GM12878 (cell line): ENCODE measurements at regions not wholly inside any gene's neighbourhood (a gene's known extent, or its start where the extent isn't known, plus 50 kb on each side); places are given as distances from the start of the nearest gene placed in this dataset.
A peak's percentile ranks its signal among the peaks of the same experiment; 100 is the strongest.

ENCODE experiments used
- BHLHE40 ChIP-seq, 2 experiments: fragments of 450-650 bp in 1 of 2; IDR thresholded peaks; 2 replicates each; pipeline ENCODE4 v1.6.1; 2011 to 2017; ENCODE audit warnings: low read depth in 2 of 2, borderline replicate concordance in 1 of 2, improper control_type of control experiment in 1 of 2, low read length in 1 of 2, mild to moderate bottlenecking in 1 of 2
- BMI1 ChIP-seq: fragments of 450-650 bp; IDR thresholded peaks from 2 replicates; pipeline ENCODE4 v1.6.1; 2016; ENCODE audit warnings: mild to moderate bottlenecking, moderate library complexity, borderline replicate concordance
- CBFB ChIP-seq: IDR thresholded peaks from 2 replicates; pipeline ENCODE4 v1.6.1; 2016; ENCODE audit warnings: antibody characterized with exemption, low read depth
- CBX5 ChIP-seq: sonication (generic); IDR thresholded peaks from 2 replicates; pipeline ENCODE4 v1.6.1; 2016; ENCODE audit warnings: low read depth, moderate library complexity, mild to moderate bottlenecking, inconsistent platforms
- EZH2 ChIP-seq: IDR thresholded peaks from 2 replicates; pipeline ENCODE4 v1.6.1; 2012; ENCODE audit warnings: low read depth, mild to moderate bottlenecking, control low read depth, inconsistent platforms, low read length, borderline replicate concordance; ENCODE audit not compliant: control insufficient read depth
- GABPA ChIP-seq: IDR thresholded peaks from 2 replicates; pipeline ENCODE4 v1.6.1; 2014; ENCODE audit warnings: antibody characterized with exemption, low read depth, mild to moderate bottlenecking, inconsistent platforms
- GATAD2B ChIP-seq: fragments of 450-650 bp; conservative IDR thresholded peaks from 2 replicates; pipeline ENCODE4 v1.6.1; 2017; ENCODE audit warnings: low read depth, mild to moderate bottlenecking, moderate library complexity
- HDAC6 ChIP-seq: fragments of 200-600 bp; sonication (generic); IDR thresholded peaks from one replicate; pipeline ENCODE4 v1.8.0; 2017; ENCODE audit warnings: antibody characterized with exemption; ENCODE audit not compliant: unreplicated experiment
- LARP7 ChIP-seq: fragments of 450-650 bp; IDR thresholded peaks from 2 replicates; pipeline ENCODE4 v1.6.1; 2017; ENCODE audit warnings: mild to moderate bottlenecking
- NBN ChIP-seq: fragments of 450-650 bp; IDR thresholded peaks from 2 replicates; pipeline ENCODE4 v1.6.1; 2016
- PAX8 ChIP-seq: fragments of 450-650 bp; IDR thresholded peaks from 2 replicates; pipeline ENCODE4 v1.6.1; 2017; ENCODE audit warnings: mild to moderate bottlenecking, moderate library complexity
- SIN3A ChIP-seq: IDR thresholded peaks from 2 replicates; pipeline ENCODE4 v1.6.1; 2012; ENCODE audit warnings: low read depth, low read length, improper control_type of control experiment
- SREBF1 ChIP-seq: IDR thresholded peaks from 2 replicates; pipeline ENCODE4 v1.6.1; 2012; ENCODE audit warnings: mild to moderate bottlenecking, low read length
- SRF ChIP-seq, 2 experiments: IDR thresholded peaks; 2 replicates each; pipeline ENCODE4 v1.6.1; 2011; ENCODE audit warnings: low read depth in 2 of 2, low read length in 2 of 2, mild to moderate bottlenecking in 1 of 2, moderate library complexity in 1 of 2
- ZSCAN29 ChIP-seq: fragments of 450-650 bp; IDR thresholded peaks from 2 replicates; pipeline ENCODE4 v1.6.1; 2017; ENCODE audit warnings: mild to moderate bottlenecking, moderate library complexity
- TF ChIP-seq, protein P1 (sequence below): fragments of 450-650 bp; IDR thresholded peaks from 2 replicates; pipeline ENCODE4 v1.6.1; 2017; ENCODE audit warnings: mild to moderate bottlenecking, low read depth, inconsistent platforms; ENCODE audit not compliant: poor library complexity, severe bottlenecking
- TF ChIP-seq, protein P2 (sequence below): IDR thresholded peaks from 2 replicates; pipeline ENCODE4 v1.6.1; 2011; ENCODE audit warnings: mild to moderate bottlenecking, low read depth, low read length, moderate library complexity; ENCODE audit not compliant: insufficient replicate concordance
- TF ChIP-seq, protein P3 (sequence below): fragments of 450-650 bp; IDR thresholded peaks from 2 replicates; pipeline ENCODE4 v1.6.1; 2016; ENCODE audit warnings: mild to moderate bottlenecking
- TF ChIP-seq, protein P4 (sequence below): fragments of 450-650 bp; IDR thresholded peaks from 2 replicates; pipeline ENCODE4 v1.6.1; 2016; ENCODE audit warnings: mild to moderate bottlenecking

DNA sequence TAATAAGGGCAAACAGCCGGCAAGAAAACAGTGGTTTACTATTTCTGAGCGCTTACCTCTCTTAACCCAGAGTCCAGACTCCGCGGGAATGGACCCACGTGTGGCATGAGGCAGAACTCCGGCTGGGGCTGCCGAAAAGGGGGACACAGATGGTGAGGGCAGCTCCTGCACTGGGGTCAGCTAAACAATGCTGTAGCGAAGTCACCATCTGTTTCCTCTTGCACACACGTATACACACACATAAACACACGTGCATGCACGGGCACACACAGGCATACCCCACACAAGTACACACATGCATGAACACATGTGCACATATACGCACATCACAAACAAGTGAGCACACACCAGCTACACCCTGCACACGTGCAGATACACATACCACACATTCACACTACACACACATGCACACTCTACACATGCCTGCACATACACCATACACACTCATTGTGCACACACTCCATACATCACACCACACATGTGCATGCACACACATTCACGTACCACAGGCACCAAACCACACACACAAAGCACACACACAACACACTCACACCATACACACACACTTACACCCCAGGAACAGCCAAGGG lies 105.9 kb upstream of the ID2 start (continued):
- TF ChIP-seq, protein P1, sequence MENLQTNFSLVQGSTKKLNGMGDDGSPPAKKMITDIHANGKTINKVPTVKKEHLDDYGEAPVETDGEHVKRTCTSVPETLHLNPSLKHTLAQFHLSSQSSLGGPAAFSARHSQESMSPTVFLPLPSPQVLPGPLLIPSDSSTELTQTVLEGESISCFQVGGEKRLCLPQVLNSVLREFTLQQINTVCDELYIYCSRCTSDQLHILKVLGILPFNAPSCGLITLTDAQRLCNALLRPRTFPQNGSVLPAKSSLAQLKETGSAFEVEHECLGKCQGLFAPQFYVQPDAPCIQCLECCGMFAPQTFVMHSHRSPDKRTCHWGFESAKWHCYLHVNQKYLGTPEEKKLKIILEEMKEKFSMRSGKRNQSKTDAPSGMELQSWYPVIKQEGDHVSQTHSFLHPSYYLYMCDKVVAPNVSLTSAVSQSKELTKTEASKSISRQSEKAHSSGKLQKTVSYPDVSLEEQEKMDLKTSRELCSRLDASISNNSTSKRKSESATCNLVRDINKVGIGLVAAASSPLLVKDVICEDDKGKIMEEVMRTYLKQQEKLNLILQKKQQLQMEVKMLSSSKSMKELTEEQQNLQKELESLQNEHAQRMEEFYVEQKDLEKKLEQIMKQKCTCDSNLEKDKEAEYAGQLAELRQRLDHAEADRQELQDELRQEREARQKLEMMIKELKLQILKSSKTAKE, result no peak
- TF ChIP-seq ZSCAN29, result no peak
- TF ChIP-seq SREBF1, result no peak
- TF ChIP-seq LARP7, result no peak
- peak; percentile 84; the same call in 1 of the 2 replicates for TF ChIP-seq PAX8
- TF ChIP-seq NBN, result peak; percentile 34; the same call in 1 of the 2 replicates
- TF ChIP-seq SRF (IDR thresholded peaks at IDR 0.05; ENCODE audit: low read depth in 2 of 2, low read length in 2 of 2), result no peak
- no peak for TF ChIP-seq BMI1
- peak; percentile 60 to 84; a peak in 2 of 4 replicates for TF ChIP-seq BHLHE40 (IDR thresholded peaks at IDR 0.05; ENCODE audit: borderline replicate concordance in 1 of 2, low read depth in 2 of 2, low read length in 1 of 2)
- no peak for TF ChIP-seq GABPA
- no peak for TF ChIP-seq HDAC6
- TF ChIP-seq CBFB, result no peak
- TF ChIP-seq, protein P2, sequence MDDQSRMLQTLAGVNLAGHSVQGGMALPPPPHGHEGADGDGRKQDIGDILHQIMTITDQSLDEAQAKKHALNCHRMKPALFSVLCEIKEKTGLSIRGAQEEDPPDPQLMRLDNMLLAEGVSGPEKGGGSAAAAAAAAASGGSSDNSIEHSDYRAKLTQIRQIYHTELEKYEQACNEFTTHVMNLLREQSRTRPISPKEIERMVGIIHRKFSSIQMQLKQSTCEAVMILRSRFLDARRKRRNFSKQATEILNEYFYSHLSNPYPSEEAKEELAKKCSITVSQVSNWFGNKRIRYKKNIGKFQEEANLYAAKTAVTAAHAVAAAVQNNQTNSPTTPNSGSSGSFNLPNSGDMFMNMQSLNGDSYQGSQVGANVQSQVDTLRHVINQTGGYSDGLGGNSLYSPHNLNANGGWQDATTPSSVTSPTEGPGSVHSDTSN, result no peak
- TF ChIP-seq, protein P3, sequence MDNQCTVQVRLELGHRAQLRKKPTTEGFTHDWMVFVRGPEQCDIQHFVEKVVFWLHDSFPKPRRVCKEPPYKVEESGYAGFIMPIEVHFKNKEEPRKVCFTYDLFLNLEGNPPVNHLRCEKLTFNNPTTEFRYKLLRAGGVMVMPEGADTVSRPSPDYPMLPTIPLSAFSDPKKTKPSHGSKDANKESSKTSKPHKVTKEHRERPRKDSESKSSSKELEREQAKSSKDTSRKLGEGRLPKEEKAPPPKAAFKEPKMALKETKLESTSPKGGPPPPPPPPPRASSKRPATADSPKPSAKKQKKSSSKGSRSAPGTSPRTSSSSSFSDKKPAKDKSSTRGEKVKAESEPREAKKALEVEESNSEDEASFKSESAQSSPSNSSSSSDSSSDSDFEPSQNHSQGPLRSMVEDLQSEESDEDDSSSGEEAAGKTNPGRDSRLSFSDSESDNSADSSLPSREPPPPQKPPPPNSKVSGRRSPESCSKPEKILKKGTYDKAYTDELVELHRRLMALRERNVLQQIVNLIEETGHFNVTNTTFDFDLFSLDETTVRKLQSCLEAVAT, result peak; percentile 26; the same call in 1 of the 2 replicates
- TF ChIP-seq SIN3A, result no peak
- TF ChIP-seq GATAD2B, result peak; percentile 14; the same call in 1 of the 2 replicates
- TF ChIP-seq, protein P4, sequence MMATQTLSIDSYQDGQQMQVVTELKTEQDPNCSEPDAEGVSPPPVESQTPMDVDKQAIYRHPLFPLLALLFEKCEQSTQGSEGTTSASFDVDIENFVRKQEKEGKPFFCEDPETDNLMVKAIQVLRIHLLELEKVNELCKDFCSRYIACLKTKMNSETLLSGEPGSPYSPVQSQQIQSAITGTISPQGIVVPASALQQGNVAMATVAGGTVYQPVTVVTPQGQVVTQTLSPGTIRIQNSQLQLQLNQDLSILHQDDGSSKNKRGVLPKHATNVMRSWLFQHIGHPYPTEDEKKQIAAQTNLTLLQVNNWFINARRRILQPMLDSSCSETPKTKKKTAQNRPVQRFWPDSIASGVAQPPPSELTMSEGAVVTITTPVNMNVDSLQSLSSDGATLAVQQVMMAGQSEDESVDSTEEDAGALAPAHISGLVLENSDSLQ, result 0 out of 2 replicates have a peak, but pooled peaks have one; percentile 22
- no peak for TF ChIP-seq EZH2
- no peak for TF ChIP-seq CBX5
